Ramos (cell line): ENCODE measurements at regions not wholly inside any gene's neighbourhood (a gene's known extent, or its start where the extent isn't known, plus 50 kb on each side); places are given as distances from the start of the nearest gene placed in this dataset.

Experiments used
- in situ Hi-C: fragments of 300-500 bp; cut with MboI; formaldehyde crosslinking; loops from one replicate; pipeline ENCODE4 v1.14.3; 2022; ENCODE audit warnings: low sequenced_read_pairs; ENCODE audit not compliant: unreplicated experiment

- in situ Hi-C loops = no loop called here
These were observed 50.5 kb upstream of the GRIN2A start for GRCh38 chr16:10232757-10233156.

GRCh38 chr16:10239640-10240039, 57.4 kb upstream of the GRIN2A start:
- in situ Hi-C loops = no loop called here

DNA sequence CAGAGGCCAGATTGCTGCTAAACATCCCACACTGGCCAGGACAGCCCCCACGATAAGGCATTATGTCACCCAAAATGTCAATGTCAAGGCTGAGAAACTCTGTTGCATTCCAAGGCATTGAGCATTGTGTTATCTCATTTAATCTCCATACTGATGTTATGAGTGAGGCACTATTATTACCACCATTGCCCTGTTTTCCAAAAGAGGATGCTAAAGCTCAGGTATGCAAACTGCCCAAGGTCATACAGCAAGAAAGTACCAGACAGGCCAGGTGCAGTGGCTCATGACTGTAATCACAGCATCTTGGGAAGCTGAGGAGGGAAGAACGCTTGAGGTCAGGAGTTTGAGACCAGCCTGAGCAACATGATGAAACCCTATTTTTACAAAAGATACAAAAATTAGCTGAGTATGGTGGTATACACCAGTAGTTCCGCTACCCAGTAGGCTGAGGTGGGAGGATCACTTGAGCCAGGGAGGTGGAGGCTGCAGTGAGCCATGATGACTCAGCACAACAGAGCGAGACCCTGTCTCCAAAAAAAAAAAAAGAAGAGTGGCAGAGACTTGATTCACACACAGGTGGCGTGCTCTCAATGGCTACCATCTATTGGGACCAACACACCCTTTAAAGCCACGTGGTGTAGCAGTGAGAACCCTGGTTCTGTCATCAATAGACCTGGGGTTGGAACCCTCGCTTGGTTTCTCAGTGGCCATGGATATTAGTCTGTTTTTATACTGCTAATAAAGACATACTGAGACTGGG, 58.8 kb upstream of the GRIN2A start:
- in situ Hi-C loops = no loop called here

- in situ Hi-C loops = no loop called here
These were observed 59.9 kb upstream of the GRIN2A start for GRCh38 chr16:10242097-10242496.

DNA sequence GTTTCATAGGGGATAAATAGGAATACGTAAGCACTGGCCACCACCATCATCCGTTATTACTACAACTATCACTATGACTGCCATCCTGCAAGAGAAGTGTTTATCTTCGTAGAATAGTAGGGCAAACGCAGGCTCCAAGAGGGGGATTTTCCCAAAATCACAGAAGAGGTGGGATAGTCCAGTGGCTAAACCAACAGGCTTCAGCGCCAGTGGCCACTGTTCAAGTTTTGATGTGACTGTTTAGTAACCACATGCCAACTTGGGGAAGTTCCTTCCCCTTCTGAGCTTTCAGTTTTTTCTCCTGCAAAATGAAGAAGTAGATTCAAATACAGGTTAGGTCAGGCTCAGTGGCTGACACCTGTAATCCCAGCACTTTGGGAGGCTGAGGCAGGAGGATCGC, 60.7 kb upstream of the GRIN2A start:
- in situ Hi-C loops = no loop called here

DNA sequence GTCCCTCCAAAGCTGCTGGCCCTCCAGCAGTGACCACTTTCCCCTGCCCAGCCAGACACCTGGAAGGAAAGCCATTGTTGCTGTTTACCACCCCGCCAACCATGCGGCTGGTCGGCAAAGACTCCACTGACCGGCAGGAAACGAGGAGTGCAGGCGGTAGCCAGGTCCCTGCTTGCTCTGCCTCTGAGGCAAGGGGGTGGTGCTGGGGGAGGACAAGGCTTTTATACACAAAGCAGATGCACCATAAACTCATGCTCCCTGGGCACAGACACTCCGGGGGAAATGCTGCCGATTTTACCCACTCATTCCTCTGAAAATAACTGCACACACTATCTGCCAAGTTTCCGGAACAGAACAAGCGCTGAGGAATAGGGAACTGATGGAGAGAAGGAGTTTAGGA, 62.8 kb upstream of the GRIN2A start:
- in situ Hi-C loops = no loop called here

GRCh38 chr16:10250137-10250828, 68.1 kb upstream of the GRIN2A start:
- in situ Hi-C loops = loop anchor here (25.0 kb wide), 1 partner anchor 487 kb away; the partner anchor contains the start of gene NUBP1

DNA sequence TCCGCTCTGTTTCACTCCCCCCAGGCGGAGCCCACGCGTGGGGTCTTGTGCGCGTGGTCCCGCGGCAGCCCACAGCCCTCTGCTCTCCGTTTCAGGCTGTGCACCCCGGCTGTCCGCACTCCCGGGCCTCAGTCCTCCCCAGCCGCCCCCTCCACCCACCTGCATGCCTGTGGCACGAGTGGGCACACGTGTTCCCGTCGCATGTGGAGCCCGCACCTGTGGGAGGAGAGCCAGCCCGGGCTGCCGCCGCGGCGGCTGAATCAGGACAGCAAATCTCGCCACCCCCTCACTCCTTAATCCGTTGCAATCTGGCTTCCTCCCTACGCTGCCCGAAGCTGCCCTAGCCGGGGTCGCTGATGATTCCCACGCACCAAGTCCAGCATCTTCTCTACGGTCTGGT, 69.9 kb upstream of the GRIN2A start:
- in situ Hi-C loops = loop anchor here (25.0 kb wide), 1 partner anchor 485 kb away; the partner anchor contains the start of gene NUBP1

- in situ Hi-C loops = loop anchor here (25.0 kb wide), 1 partner anchor 484 kb away; the partner anchor contains the start of gene NUBP1
These were observed 71.2 kb upstream of the GRIN2A start for GRCh38 chr16:10253409-10253808.

GRCh38 chr16:10255728-10256127, 73.5 kb upstream of the GRIN2A start:
- in situ Hi-C loops = loop anchor here (5.0 to 25.0 kb wide), 2 partner anchors 257 to 482 kb away; partner anchors contain the start of gene NUBP1

DNA sequence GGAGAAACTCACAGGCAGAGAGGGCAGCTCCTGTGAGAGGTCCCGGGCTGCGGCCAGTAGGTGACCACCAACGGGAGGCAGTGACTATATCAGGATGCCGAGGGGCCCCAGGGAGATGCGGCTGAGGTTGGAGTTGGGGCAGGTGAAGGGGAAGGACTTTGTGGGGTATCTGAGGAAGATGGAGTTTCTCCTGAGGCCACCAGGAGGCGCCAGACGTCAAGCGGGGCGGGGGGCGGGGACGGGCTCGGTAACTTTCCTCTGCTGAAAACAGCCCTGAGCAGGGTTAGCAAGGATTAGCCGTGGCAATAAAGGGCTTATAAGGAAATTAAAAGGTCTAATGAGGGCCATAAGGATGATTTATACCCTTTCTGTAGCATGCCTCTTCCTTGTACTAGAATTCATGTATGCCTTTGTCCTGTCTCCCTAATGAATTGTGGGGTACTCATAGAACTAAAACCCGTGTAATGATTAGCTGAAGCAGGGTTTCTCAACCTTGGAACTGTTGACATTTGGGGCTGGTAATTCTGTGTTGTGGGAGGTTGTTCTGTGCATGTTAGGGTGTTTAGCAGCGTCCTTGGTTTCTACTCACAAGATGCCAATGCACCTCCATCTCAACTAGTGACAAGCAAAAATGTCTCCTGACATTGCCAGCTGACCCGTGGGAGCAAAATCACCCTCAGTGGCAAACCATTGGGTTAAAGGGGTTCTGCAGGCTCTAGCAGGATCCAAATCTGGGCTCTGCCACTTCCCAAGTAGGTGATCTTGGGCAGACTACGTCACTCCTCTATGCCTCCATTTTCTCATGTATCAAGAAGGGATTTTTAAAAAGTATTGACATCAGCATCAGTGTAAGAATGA, 74.8 kb upstream of the GRIN2A start:
- in situ Hi-C loops = loop anchor here (5.0 to 25.0 kb wide), 2 partner anchors 255 to 480 kb away; partner anchors contain the start of gene NUBP1

GRCh38 chr16:10257642-10258251, 75.5 kb upstream of the GRIN2A start:
- in situ Hi-C loops = loop anchor here (5.0 to 25.0 kb wide), 2 partner anchors 255 to 480 kb away; partner anchors contain the start of gene NUBP1

GRCh38 chr16:10258930-10259603, 76.8 kb upstream of the GRIN2A start:
- in situ Hi-C loops = loop anchor here (5.0 to 25.0 kb wide), 2 partner anchors 253 to 478 kb away; partner anchors contain the start of gene NUBP1

DNA sequence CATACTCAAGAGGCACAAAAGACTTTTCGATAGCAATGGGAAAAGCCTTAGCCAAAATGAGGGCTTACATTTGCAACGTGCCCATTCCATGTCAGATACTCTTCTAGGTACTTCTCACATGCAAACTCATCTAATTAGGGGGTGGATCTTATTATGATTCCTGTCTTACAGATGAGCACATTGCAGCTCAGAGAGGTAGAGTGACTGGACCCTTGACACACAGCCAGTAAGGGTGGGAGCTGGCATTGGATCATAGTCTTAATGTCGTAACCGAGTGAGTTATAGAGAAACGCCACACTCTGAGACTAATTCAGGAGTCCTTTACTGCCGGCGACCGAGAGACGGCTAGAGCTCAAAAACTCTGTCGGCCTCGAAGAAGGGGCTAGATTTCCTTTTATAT, 78.8 kb upstream of the GRIN2A start:
- in situ Hi-C loops = loop anchor here (25.0 kb wide), 1 partner anchor 476 kb away; the partner anchor contains the start of gene NUBP1

DNA sequence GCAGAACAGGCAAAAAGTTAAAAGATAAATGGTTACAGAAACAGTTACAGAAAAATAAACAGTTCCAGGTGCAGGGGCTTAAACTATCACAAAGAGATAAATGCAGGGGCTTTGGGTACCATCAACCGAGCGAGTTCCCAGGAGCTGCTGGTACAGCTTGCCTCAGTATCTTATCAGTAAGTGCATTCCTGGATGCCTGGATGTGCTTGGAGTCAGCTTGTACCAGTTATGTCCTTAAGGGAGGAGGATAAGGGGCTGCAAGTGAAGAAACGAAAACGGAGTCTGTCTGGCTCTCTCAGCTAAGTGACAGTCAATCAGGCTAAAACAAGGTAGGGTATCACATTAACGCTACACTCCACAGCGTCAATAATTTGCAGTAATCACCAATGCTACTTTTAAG, 79.3 kb upstream of the GRIN2A start:
- in situ Hi-C loops = loop anchor here (25.0 kb wide), 1 partner anchor 476 kb away; the partner anchor contains the start of gene NUBP1

DNA sequence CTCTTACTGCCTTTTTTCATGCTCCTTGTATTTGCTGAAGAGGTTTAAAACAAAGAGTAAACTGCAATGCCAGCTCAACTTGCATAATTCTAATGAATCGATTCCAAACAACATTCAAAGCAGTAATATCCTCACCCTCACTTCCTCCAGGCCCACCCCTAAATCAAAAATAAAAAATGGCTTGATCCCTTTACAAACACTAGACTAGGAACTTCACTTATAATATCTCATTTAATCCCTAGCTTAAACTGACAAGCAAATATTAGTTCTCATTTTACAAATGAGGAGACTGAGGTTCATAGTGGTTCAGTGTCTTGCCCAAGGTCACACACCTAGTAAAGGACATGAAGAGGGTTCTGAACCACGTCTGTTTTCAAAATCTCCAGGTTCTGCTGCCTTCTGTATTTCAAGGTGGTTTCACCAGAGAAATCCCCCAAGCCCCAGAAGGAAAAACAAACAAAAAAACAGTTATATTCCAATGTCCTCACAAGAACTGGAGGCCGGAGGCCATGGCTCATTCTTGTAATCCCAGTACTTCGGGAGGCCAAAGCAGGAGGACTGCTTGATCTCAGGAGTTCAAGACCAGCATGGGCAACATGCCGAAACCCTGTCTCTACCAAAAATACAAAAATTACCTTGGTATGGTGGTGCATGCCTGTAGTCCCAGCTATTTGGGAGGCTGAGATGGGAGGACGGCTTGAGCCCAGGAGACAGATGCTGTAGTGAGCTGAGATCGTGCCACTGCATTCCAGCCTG, 80.3 kb upstream of the GRIN2A start:
- in situ Hi-C loops = loop anchor here (25.0 kb wide), 1 partner anchor 475 kb away; the partner anchor contains the start of gene NUBP1

DNA sequence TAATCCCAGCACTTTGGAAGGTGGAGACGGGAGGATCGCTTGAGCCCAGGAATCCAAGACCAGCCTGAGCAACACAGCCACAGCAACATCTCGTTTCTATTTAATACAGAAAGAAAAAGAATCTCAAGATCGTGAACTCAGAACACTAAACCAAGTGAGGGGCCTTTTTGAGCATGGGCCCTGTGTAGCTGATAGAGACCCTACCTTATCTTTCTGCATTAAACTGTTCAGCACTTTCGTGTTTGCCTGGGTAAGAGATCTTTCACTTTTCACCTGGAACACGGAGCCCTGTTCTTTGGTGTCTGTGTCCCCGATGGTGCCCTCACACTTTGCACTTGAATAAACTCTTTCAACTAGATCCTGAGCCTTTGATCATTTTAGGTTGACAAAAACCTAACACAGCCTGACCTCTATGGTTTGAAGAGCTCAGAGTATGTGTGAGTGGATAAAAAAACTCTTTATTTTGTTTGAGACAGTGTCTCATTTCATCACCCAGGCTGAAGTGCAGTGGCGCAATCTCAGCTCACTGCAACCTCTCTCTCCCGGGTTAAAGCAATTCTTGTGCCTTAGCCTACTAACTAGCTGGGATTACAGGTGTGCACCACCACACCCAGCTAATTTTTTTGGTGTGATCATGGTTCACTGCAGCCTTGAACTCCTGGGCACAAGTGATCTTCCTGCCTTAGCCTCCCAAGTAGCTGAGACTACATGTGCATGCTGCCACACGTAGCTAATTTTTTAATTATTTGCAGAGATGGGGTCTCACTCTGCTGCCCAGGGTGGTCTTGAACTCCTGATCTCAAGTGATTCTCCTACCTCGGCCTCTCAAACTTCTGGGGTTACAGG, 83.8 kb upstream of the GRIN2A start:
- in situ Hi-C loops = loop anchor here (25.0 kb wide), 1 partner anchor 471 kb away; the partner anchor contains the start of gene NUBP1
